Mononuclear cell (primary cell): ENCODE measurements at regions not wholly inside any gene's neighbourhood (a gene's known extent, or its start where the extent isn't known, plus 50 kb on each side); places are given as distances from the start of the nearest gene placed in this dataset.
"Not testable (repeated sequence)": the region's sequence is repeated elsewhere in the genome, so short reads cannot be mapped to it uniquely, and the experiment has no call there.

Source experiments
- H3K27me3 ChIP-seq: 2 replicates; pipeline ENCODE4 v1.6.0; 2011; ENCODE audit warnings: low read length, control low read depth; ENCODE audit not compliant: insufficient read depth
- H3K4me1 ChIP-seq: 2 replicates; pipeline ENCODE4 v1.5.1; 2011; ENCODE audit warnings: mild to moderate bottlenecking, low read length, control low read depth; ENCODE audit not compliant: insufficient read depth
- H3K4me3 ChIP-seq: 2 replicates; pipeline ENCODE4 v1.5.1; 2011; ENCODE audit warnings: mild to moderate bottlenecking, low read length, moderate library complexity
- H3K9me3 ChIP-seq: 2 replicates; pipeline ENCODE4 v1.5.1; 2011; ENCODE audit warnings: low read depth, mild to moderate bottlenecking, control low read depth, low read length

DNA sequence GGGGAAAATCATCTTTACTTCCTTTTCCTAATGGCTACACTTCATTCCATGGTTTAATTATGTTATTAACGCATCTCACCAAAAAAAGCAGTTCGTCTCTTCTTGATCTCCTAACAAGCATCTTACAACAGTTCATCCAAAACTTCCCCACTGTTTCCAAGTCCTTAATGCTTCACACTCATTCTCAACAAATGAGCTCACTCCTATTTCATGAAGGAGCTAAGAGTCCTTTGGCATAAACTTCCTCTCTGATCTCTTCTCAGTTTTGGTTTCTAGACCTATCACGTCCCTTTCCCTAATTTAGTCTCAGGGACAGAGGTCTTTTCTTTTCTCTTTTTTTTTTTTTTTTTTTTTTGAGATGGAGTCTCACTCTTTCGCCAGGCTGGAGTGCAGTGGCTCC is 205.9 kb upstream of the SLC39A10 start:
- Histone ChIP-seq H3K27me3 (no peaks in the 10 kb centered on the region), H3K9me3 (no peaks in the 10 kb centered on the region), H3K4me1 (no peaks in the 10 kb centered on the region), H3K4me3 (no peak overlapping the region)

DNA sequence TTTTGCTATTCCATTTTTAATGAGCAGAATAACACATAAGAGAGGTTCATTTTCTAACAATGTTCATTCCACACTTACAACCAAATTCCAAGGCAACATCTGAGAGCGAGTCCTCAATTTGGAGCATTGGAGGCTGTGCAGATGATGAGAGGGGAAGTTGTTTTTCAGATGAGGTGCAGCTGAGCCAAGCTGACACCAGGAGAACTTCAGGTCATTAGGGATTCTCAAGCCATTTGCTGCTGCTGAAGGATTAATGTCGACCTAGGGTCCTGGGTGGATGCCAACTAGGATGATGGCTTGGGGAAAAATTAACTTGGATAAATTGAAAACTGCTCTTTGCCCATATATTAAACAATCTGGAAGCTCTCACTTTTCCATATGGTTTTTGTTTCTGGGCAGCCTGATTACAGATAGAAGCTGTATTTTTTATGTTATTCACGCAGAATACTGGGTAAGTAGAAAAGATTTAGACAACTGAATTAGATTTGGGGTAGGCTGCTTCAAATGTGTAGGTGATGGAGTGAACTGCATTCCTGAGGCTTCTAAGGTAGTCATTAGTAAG is 206.4 kb upstream of the SLC39A10 start:
- H3K4me1 ChIP-seq, result no peaks in the 10 kb centered on the region
- H3K27me3 ChIP-seq, result no peaks in the 10 kb centered on the region
- no peaks in the 10 kb centered on the region for H3K9me3 ChIP-seq
- H3K4me3 ChIP-seq, result no peak overlapping the region

DNA sequence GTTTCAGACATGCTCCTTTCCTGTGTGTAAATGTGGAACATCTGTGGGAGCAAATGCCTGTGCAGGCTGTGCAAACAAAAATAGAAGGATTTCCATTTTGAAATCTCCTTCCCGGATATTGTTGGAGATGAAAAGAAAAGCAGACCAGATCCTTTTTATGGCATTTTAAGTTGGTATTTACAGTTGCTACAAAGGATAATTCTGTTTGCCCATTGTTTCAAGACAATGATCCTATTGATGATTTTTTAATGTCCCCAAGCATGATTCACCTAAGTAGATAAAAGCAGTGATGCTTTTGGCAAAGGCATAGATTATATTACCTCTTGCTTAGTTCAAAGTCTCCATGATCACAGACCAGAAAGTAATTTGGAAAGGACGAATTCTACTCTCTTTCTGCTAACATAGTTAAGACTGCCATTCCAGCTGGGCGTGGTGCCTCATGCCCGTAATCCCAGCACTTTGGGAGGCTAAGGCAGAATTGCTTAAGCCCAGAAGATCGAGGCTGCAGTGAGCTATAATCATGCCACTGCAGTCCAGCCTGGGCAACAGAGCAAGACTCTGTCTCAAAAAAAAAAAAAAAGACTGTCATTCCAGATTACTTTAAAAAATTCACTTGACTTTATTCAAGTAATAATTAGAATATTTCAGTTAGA is 209.6 kb upstream of the SLC39A10 start:
- H3K9me3 ChIP-seq, result peaks cover 8% of the 10 kb centered on the region
- no peaks in the 10 kb centered on the region for H3K4me1 ChIP-seq
- H3K27me3 ChIP-seq, result no peaks in the 10 kb centered on the region
- no peak overlapping the region for H3K4me3 ChIP-seq

DNA sequence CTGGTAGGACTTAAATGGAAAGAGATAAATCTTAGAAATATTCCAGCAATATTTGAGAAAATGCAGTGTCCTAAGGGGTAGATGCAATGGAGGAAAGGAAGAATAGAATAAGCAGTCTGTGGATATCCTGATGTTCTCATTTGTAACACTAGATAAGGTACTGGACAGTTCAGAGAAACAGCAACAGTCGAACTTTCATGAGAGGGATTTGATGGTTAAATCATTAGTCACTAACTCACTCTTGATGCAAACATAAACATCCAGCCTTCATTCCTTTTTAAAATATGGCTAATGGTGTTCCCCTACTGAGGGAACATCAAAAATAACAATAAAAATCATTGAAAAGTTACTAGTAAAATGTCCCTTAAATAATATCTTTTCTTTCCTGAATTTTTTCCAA is 211.4 kb upstream of the SLC39A10 start:
- Histone ChIP-seq H3K4me1 (no peaks in the 10 kb centered on the region), H3K27me3 (no peaks in the 10 kb centered on the region), H3K9me3 (peaks cover 24% of the 10 kb centered on the region), H3K4me3 (no peak overlapping the region)

DNA sequence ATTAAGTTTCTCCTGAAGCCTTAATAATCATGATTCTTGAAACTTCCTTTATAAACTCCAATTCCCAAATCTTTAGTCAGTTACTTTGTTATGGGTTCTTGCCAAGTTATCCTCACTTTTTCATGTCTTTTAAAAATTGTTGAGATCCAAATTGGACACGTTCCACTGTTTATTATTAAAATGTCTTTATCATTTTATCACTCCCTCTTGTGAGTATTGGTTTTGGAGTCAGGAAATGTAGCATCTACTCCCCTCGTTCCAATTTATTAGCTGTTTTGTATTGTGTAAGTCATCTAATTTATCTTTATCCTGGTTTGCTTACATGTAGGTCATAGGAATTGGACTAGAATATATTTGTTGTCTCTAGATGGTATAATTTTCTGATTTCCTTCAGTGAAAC is 213.1 kb upstream of the SLC39A10 start:
- Histone ChIP-seq H3K27me3 (no peaks in the 10 kb centered on the region), H3K9me3 (peaks cover 24% of the 10 kb centered on the region), H3K4me1 (no peaks in the 10 kb centered on the region), H3K4me3 (no peak overlapping the region)

DNA sequence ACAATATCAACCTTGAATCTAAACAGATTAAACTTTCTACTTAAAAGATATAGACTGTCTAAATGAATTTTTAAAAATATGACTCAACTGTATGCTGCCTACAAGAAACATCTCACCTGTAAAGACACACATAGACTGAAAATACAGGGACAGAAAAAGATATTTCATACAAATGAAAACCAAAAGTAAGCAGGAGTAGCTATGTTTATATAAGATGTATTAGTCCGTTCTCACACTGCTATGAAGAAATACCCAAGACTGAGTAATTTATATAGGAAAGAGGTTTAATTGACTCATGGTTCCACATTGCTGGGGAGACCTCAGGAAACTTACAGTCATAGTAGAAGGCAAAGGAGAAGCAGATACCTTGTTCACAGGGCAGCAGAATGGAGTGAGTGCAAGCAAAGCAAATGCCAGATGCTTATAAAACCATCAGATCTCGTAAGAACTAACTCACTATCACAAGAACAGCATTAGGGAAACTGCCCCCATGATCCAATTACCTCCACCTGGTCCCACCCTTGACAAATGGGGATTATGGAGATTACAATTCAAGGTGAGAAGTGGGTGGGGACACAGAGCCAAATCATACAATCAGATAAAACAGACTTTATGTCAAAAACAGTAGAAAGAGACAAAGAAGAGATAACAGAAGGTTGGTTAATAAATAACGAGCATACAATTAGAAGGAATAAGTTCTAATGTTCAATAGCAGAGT is 214.4 kb upstream of the SLC39A10 start:
- Histone ChIP-seq H3K4me1 (no peaks in the 10 kb centered on the region), H3K4me3 (no peak overlapping the region), H3K27me3 (no peaks in the 10 kb centered on the region), H3K9me3 (peaks cover 24% of the 10 kb centered on the region)

DNA sequence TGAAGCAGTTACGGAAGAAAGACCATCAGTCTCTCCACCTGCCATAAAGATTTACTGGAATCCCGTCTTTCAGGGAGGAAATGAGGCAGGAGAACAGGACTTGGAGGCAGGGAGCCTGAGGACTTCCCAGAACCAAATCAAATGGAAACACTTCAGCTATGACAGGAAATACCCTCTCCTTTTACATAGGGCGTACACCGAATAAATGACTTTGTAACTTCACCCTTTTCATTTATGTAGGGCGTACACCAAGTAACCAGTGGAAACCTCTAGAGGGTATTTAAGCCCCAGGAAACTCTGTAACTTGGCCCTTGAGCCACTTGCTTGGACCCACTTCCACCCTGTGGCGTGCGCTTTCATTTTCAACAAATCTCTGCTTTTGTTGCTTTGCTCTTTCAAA is 218.3 kb upstream of the SLC39A10 start:
- Histone ChIP-seq H3K4me3 (no peak overlapping the region), H3K27me3 (no peaks in the 10 kb centered on the region)

DNA sequence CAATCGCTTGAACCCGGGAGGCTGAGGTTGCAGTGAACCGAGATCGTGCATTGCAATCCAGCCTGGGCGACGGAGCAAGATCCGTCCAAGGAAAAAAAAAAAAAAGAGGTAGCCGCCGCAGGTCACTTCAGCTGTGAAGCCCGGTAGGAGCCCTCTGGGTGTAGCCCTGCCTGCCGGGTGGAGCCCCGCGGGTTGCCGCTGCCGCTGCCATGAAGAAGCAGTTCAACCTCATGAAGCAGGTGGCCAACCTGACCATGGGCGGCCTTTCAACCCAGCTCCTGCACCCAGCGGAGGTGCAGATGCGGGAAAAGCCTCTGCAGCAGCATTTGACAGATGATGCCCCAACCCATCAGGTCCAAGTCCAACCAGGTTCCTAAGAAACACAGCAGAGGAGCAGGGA is 219.5 kb upstream of the SLC39A10 start:
- Histone ChIP-seq H3K4me1 (no peaks in the 10 kb centered on the region), H3K27me3 (no peaks in the 10 kb centered on the region), H3K9me3 (peaks cover 16% of the 10 kb centered on the region), H3K4me3 (no peak overlapping the region)

More for the DNA sequence above, 218.3 kb upstream of the SLC39A10 start:
- Histone ChIP-seq H3K9me3 (peaks cover 24% of the 10 kb centered on the region), H3K4me1 (no peaks in the 10 kb centered on the region)

DNA sequence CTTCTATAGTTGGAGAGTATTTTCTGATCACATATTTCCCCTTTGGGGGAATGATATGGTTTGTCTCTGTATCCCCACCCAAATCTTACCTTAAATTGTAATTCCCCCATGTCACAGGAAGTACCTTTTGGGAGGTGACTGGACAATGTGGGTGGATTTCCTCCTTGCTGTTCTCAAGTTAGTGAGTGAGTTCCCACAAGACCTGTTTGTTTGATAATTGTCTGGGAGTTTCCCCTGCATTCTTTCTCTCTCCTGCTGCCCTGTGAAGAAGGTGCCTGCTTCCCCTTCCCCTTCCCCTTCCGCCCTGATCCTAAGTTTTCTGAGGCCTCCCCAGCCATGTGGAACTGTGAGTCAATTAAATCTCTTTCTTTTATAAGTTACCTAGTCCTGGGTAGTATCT is 222.7 kb upstream of the SLC39A10 start:
- Histone ChIP-seq H3K9me3 (no peaks in the 10 kb centered on the region), H3K4me1 (no peaks in the 10 kb centered on the region)

DNA sequence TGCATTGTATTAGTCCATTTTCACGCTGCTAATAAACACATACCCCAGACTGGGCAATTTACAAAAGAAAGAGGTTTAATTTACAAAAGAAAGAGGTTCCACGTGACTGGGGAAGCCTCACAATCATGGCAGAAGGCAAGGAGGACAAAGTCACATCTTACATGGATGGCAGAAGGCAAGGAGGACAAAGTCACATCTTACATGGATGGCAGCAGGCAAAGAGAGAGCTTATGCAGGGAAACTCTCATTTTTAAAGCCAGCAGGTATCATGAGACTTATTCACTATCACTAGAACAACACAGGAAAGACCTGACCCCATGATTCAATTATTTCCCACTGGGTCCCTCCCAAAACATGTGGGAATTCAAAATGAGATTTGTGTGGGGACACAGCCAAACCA is 223.3 kb upstream of the SLC39A10 start:
- H3K9me3 ChIP-seq, H3K27me3 ChIP-seq, H3K4me1 ChIP-seq, H3K4me3 ChIP-seq: not testable (repeated sequence)

More for the DNA sequence above, 222.7 kb upstream of the SLC39A10 start:
- Histone ChIP-seq H3K4me3 (no peak overlapping the region), H3K27me3 (no peaks in the 10 kb centered on the region)

DNA sequence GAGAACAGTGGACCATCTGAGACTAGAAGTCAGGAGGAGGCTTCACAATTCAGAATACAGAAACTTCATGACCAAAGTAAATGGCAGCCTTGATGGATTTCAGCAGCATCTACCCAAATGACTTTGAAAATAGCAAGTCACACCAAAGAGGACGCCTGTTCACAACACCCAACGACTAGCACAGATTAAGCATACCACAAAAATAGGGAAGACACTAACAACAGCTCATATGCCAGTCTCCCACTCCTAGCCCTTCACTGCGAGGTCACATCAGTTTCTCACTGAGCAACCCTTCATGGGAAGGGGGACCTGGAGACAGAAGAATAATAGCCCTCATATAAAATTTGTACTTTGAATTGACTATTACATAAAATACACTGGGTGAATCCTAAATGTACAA is 228.4 kb upstream of the SLC39A10 start:
- no peaks in the 10 kb centered on the region for H3K9me3 ChIP-seq
- no peaks in the 10 kb centered on the region for H3K27me3 ChIP-seq
- no peak overlapping the region for H3K4me3 ChIP-seq
- H3K4me1 ChIP-seq, result no peaks in the 10 kb centered on the region

DNA sequence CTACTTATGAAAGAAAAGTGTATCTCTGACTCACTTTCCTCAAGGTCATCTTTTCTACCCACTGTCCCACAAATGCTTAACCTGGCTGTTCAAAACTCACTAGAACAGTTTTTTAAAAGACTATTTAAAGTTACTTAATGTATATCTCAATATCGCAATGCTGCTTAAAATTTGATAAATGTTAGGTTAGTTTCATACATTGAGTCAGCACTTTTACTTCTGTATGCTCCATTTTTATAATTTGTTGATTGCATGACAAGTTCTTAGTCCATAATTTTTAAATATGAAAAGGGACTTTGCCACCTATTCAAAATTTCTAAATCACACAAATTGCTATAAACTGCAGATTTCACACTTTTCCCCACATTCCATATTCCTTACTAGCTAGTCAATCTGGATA is 231.7 kb upstream of the SLC39A10 start:
- Histone ChIP-seq H3K4me3 (no peak overlapping the region), H3K27me3 (no peaks in the 10 kb centered on the region), H3K9me3 (no peaks in the 10 kb centered on the region), H3K4me1 (no peaks in the 10 kb centered on the region)

DNA sequence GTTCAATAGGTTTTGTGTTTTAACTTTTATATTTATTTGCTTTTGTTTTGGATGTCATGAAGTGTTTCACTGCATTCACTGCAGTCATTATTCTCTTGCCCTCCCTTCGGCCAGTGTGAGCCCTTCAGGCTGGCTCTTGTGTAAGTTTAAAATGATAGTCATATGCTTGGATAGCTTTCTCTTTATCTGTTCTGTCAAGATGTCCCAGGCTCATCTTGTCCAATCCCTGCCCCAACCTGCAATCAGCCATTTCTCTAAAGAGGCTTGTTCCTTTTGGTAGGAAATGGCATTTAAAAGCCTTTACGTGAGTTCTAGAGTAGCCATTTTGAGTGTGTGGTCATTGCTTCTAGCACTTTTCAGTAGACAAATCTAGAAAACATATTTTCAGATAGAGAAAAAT is 238.0 kb upstream of the SLC39A10 start:
- Histone ChIP-seq H3K27me3 (no peaks in the 10 kb centered on the region), H3K4me3 (no peak overlapping the region), H3K9me3 (no peaks in the 10 kb centered on the region), H3K4me1 (no peaks in the 10 kb centered on the region)

DNA sequence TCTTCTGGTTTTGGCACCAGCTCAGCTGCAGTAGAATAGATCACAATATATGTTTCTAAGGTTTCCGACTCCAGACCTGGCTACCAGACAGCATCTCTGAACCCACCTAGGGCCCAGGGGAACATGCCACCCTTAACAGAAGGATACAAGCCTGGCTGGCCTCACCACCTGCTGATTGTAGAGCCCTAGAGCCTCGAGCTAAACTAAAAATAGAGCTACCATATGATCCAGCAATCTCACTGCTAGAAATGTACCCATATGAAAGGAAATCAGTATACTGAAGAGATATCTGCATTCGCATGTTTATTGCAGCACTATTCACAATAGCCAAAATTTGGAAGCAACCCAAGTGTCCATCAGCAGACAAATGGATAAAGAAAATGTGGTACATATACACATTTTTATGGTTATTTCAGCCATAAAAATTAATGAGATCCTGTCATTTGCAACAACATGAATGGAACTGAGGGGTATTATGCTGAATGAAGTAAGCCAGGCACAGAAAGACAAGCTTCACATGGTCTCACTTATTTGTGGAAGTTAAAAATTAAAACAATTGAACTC is 242.4 kb upstream of the SLC39A10 start:
- no peak overlapping the region for H3K4me3 ChIP-seq
- H3K27me3 ChIP-seq, result no peaks in the 10 kb centered on the region
- no peaks in the 10 kb centered on the region for H3K4me1 ChIP-seq
- H3K9me3 ChIP-seq, result no peaks in the 10 kb centered on the region

DNA sequence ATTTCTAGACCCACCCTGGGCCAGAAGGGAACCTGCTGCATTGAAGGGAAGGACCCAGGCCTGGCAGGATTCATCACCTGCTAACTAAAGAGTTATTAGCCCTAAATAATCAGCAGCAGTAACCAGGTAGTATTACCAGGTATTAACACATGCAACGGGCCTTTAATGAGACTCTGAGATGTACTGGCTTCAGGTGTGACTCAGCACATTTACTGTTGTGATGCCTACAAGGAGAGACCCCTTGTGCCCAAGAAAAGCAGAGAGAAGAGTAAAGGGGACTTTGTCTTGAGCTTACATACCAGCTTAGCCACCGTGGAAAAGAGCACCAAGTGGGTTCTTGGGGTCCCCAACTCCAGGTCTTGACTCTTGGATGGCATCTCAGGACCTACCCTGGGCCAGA is 243.1 kb upstream of the SLC39A10 start:
- H3K4me3 ChIP-seq, result no peak overlapping the region
- no peaks in the 10 kb centered on the region for H3K9me3 ChIP-seq
- no peaks in the 10 kb centered on the region for H3K4me1 ChIP-seq
- H3K27me3 ChIP-seq, result no peaks in the 10 kb centered on the region
